SK-N-SH (cell line): ENCODE measurements at regions not wholly inside any gene's neighbourhood (a gene's known extent, or its start where the extent isn't known, plus 50 kb on each side); places are given as distances from the start of the nearest gene placed in this dataset.

Source experiments
- CTCF ChIP-seq: fragments of 200-600 bp; sonication (generic); IDR thresholded peaks from 2 replicates; pipeline ENCODE4 v1.6.1; 2017; ENCODE audit warnings: antibody characterized with exemption, mild to moderate bottlenecking, moderate library complexity
- EP300 ChIP-seq, 2 experiments: IDR thresholded peaks; 2 replicates each; pipeline versions ENCODE4 v1.4.0 to v1.6.1; 2012; ENCODE audit warnings: borderline replicate concordance in 1 of 2, low read depth in 1 of 2, low read length in 1 of 2
- TAF1 ChIP-seq: IDR thresholded peaks from 2 replicates; pipeline ENCODE4 v1.6.1; 2012; ENCODE audit warnings: low read depth, mild to moderate bottlenecking, low read length, moderate library complexity, borderline replicate concordance
- USF2 ChIP-seq: fragments of 150-350 bp; IDR thresholded peaks from 2 replicates; pipeline ENCODE4 v1.6.1; 2017; ENCODE audit warnings: antibody characterized with exemption, low read length, low read depth, borderline replicate concordance

GRCh38 chr1:217228689-217229088, 402.2 kb downstream of the GPATCH2 start:
- TF ChIP-seq CTCF (no peak), TAF1 (no peak), EP300 (IDR thresholded peaks at IDR 0.05; ENCODE audit: borderline replicate concordance in 1 of 2, low read depth in 1 of 2, low read length in 1 of 2) (no peak), USF2 (no peak)
